Osteocyte (in vitro differentiated cells): ENCODE measurements at regions not wholly inside any gene's neighbourhood (a gene's known extent, or its start where the extent isn't known, plus 50 kb on each side); places are given as distances from the start of the nearest gene placed in this dataset.

Experiments
- DNase-seq: peaks from one replicate; pipeline ENCODE4 v3.0.0; 2021; ENCODE audit warnings: mixed read lengths; ENCODE audit not compliant: unreplicated experiment; ENCODE audit errors: extremely low spot score
- H3K27ac Mint-ChIP-seq: one replicate; pipeline ENCODE4 v1.8.0; 2021; ENCODE audit warnings: mild to moderate bottlenecking, mixed read lengths; ENCODE audit not compliant: unreplicated experiment
- H3K27me3 Mint-ChIP-seq: one replicate; pipeline ENCODE4 v1.8.0; 2021; ENCODE audit warnings: mixed read lengths; ENCODE audit not compliant: unreplicated experiment
- H3K36me3 Mint-ChIP-seq: one replicate; pipeline ENCODE4 v1.8.0; 2021; ENCODE audit warnings: mixed read lengths; ENCODE audit not compliant: unreplicated experiment
- H3K4me1 Mint-ChIP-seq: one replicate; pipeline ENCODE4 v1.8.0; 2021; ENCODE audit warnings: mixed read lengths; ENCODE audit not compliant: unreplicated experiment
- H3K4me3 Mint-ChIP-seq: one replicate; pipeline ENCODE4 v1.8.0; 2021; ENCODE audit warnings: mild to moderate bottlenecking, moderate library complexity, mixed read lengths; ENCODE audit not compliant: unreplicated experiment
- H3K9me3 Mint-ChIP-seq: one replicate; pipeline ENCODE4 v1.8.0; 2021; ENCODE audit warnings: mixed read lengths; ENCODE audit not compliant: unreplicated experiment
- TF ChIP-seq, protein P1 (sequence below): fragments of 200-600 bp; sonication (generic); IDR thresholded peaks from 2 replicates; pipeline ENCODE4 v1.5.0; 2021; ENCODE audit warnings: antibody characterized with exemption, mild to moderate bottlenecking, moderate library complexity

DNA sequence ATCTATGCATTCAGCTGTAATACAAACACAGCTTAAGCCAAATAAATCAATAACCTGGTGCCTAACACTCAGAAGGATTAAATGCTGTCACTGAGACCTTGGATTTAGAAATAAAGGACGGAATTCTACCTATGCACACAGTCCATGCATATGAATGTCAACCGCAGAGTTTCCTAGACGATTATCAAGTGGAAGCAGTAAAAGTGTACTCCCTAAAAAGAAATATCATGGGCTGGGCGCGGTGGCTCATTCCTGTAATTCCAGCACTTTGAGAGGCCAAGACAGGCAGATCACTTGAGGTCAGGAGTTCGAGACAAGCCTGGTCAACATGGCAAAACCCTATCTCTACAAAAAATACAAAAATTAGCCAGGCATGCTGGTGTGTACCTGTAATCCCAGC lies 188.2 kb upstream of the DYRK2 start:
- no peak overlapping the region for H3K4me3 Mint-ChIP-seq
- H3K4me1 Mint-ChIP-seq, result peaks cover 23% of the 10 kb centered on the region

DNA sequence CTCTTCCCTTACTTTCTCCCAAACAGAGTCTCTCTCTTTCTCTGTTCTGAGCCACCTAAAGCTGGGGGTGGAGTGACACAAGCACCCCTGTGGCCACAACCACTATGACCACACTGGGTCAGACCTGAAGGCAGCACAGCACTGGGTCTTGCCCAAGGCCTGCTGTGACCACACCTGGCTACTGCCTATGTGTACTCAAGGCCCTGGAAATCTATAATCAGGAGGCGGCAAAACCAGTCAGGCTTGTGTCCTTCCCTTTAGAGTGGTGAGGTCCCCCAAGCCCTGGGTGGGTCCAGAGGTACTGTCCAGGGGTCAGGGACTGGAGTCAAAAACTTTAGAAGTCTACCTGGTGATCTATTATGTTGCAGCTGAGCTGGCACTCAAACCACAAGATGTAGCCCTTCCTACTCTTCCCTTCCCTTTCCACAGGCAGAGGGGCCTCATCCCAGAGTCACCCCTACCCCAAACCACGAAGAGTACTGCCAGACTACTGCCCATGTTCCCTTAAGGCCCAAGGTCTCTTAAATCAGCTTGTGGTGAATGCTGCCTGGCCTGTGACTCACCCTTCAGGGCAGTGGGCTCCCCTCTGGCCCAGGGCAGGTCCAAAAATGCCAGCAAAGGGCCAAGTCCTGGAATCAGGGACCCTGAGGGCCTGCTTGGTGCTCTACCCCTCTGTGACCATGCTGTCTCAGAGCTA lies 179.8 kb upstream of the DYRK2 start:
- H3K36me3 Mint-ChIP-seq, result peaks cover 5% of the 10 kb centered on the region
- DNase-seq, result no peak
- TF ChIP-seq, protein P1, sequence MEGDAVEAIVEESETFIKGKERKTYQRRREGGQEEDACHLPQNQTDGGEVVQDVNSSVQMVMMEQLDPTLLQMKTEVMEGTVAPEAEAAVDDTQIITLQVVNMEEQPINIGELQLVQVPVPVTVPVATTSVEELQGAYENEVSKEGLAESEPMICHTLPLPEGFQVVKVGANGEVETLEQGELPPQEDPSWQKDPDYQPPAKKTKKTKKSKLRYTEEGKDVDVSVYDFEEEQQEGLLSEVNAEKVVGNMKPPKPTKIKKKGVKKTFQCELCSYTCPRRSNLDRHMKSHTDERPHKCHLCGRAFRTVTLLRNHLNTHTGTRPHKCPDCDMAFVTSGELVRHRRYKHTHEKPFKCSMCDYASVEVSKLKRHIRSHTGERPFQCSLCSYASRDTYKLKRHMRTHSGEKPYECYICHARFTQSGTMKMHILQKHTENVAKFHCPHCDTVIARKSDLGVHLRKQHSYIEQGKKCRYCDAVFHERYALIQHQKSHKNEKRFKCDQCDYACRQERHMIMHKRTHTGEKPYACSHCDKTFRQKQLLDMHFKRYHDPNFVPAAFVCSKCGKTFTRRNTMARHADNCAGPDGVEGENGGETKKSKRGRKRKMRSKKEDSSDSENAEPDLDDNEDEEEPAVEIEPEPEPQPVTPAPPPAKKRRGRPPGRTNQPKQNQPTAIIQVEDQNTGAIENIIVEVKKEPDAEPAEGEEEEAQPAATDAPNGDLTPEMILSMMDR, result no peak
- H3K4me3 Mint-ChIP-seq, result no peak overlapping the region
- H3K4me1 Mint-ChIP-seq, result peaks cover 2% of the 10 kb centered on the region
- peaks cover 14% of the 10 kb centered on the region for H3K27me3 Mint-ChIP-seq
- peaks cover 15% of the 10 kb centered on the region for H3K9me3 Mint-ChIP-seq
- no peak overlapping the region for H3K27ac Mint-ChIP-seq

More for the DNA sequence above, 188.2 kb upstream of the DYRK2 start:
- no peaks in the 10 kb centered on the region for H3K9me3 Mint-ChIP-seq
- DNase-seq, result no peak
- H3K27ac Mint-ChIP-seq, result no peak overlapping the region
- TF ChIP-seq, protein P1, result no peak
- H3K27me3 Mint-ChIP-seq, result peaks cover 14% of the 10 kb centered on the region
- H3K36me3 Mint-ChIP-seq, result no peaks in the 10 kb centered on the region

- TF ChIP-seq, protein P1, result no peak
- DNase-seq, result no peak
- H3K36me3 Mint-ChIP-seq, result peaks cover 5% of the 10 kb centered on the region
- peaks cover 15% of the 10 kb centered on the region for H3K9me3 Mint-ChIP-seq
- H3K4me3 Mint-ChIP-seq, result no peak overlapping the region
- no peak overlapping the region for H3K27ac Mint-ChIP-seq
- H3K27me3 Mint-ChIP-seq, result peaks cover 10% of the 10 kb centered on the region
- peaks cover 2% of the 10 kb centered on the region for H3K4me1 Mint-ChIP-seq
These were observed 178.9 kb upstream of the DYRK2 start for GRCh38 chr12:67469666-67470065.

DNA sequence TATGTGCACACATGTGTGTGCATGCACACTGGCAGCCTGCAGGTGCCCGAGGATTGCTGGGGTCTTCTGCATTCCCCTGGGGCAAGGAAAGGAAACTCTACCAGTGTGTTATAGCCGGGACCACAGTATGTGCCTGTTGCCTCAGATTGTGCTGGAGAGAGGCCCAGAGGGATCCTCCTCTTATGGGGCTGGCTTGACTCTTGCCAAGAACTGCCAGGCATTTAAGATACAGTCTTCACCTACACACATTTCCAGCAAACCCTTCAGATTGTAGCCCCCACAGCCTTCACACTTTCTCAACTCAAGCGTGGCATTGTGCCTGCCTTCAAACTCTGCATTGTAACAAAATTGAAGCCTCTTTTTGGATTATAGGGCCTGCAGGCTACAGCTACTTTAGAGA lies 176.7 kb upstream of the DYRK2 start:
- TF ChIP-seq, protein P1, result no peak
- H3K27me3 Mint-ChIP-seq, result no peaks in the 10 kb centered on the region
- H3K4me3 Mint-ChIP-seq, result no peak overlapping the region
- DNase-seq, result no peak
- peaks cover 5% of the 10 kb centered on the region for H3K36me3 Mint-ChIP-seq
- no peak overlapping the region for H3K27ac Mint-ChIP-seq
- peaks cover 2% of the 10 kb centered on the region for H3K4me1 Mint-ChIP-seq
- peaks cover 9% of the 10 kb centered on the region for H3K9me3 Mint-ChIP-seq

- H3K27me3 Mint-ChIP-seq, result no peaks in the 10 kb centered on the region
- H3K36me3 Mint-ChIP-seq, result peaks cover 2% of the 10 kb centered on the region
- H3K27ac Mint-ChIP-seq, result no peak overlapping the region
- peaks cover 2% of the 10 kb centered on the region for H3K4me1 Mint-ChIP-seq
- H3K4me3 Mint-ChIP-seq, result no peak overlapping the region
- peaks cover 2% of the 10 kb centered on the region for H3K9me3 Mint-ChIP-seq
- TF ChIP-seq, protein P1, result no peak
- no peak for DNase-seq
These were observed 176.0 kb upstream of the DYRK2 start for GRCh38 chr12:67472539-67472938.
